ENCODE measurements at regions not wholly inside any gene's neighbourhood (a gene's known extent, or its start where the extent isn't known, plus 50 kb on each side); places are given as distances from the start of the nearest gene placed in this dataset.

- Histone ChIP-seq H3K9me2 (no peaks in the 10 kb centered on the region), H3K27ac (ENCODE audit: low read depth in 2 of 2, low read length in 1 of 2) (no peak overlapping the region), H3K4me2 (no peak overlapping the region), H3K9me3 (no peaks in the 10 kb centered on the region), H3K36me3 (replicated peaks in 1 of 2; ENCODE audit: control insufficient read depth in 1 of 2, insufficient read depth in 2 of 2, low read length in 1 of 2) (no peaks in the 10 kb centered on the region), H3K4me3 (ENCODE audit: low read depth in 2 of 2, low read length in 1 of 2) (no peak overlapping the region), H2AFZ (ENCODE audit: low read depth) (no peak overlapping the region), H4K20me1 (ENCODE audit: insufficient read depth) (no peaks in the 10 kb centered on the region), H3K4me1 (ENCODE audit: control insufficient read depth in 1 of 2, insufficient read depth in 2 of 2, low read depth in 1 of 2, low read length in 1 of 2) (peaks cover 0 to 8% of the 10 kb centered on the region in 2 experiments; a peak in 1 of 4 replicates), H3K9ac (no peak overlapping the region), H3K27me3 (ENCODE audit: insufficient read depth) (no peaks in the 10 kb centered on the region; the same call in 1 of the 2 replicates), H3F3A (replicated peaks; ENCODE audit: insufficient read depth) (no peaks in the 10 kb centered on the region), H3K79me2 (ENCODE audit: insufficient read depth) (no peaks in the 10 kb centered on the region)
- TF ChIP-seq TAF1 (IDR thresholded peaks at IDR 0.05; ENCODE audit: borderline replicate concordance, low read depth, low read length) (no peak), ZBTB33 (IDR thresholded peaks at IDR 0.05; ENCODE audit: borderline replicate concordance, low read depth) (no peak), RXRA (IDR thresholded peaks at IDR 0.05; ENCODE audit: borderline replicate concordance, low read depth) (no peak), YY1 (IDR thresholded peaks at IDR 0.05; ENCODE audit: low read depth) (no peak), FOSL2 (IDR thresholded peaks at IDR 0.05; ENCODE audit: borderline replicate concordance, low read depth) (no peak), MAX (IDR thresholded peaks at IDR 0.05; ENCODE audit: low read depth) (no peak), ELF1 (IDR thresholded peaks at IDR 0.05) (no peak), MEF2A (IDR thresholded peaks at IDR 0.05; ENCODE audit: borderline replicate concordance, low read depth) (no peak), MXI1 (IDR thresholded peaks at IDR 0.05; ENCODE audit: low read depth, low read length) (no peak), GATA2 (CRISPR knock-in tag; IDR thresholded peaks at IDR 0.05) (no peak), SMC3 (IDR thresholded peaks at IDR 0.05; ENCODE audit: low read depth, low read length) (no peak), IRF3 (IDR thresholded peaks at IDR 0.05; ENCODE audit: low read depth, low read length) (no peak), NRF1 (IDR thresholded peaks at IDR 0.05; ENCODE audit: low read depth, low read length) (no peak)
- WGBS (ENCODE audit: low lambda C conversion rate) = 20% methylated on average over 4 of the region's 4 CpGs
- POLR2A ChIA-PET = no interaction called here
- DNase-seq = no peak
- CTCF ChIA-PET = no interaction called here
Measured at GRCh38 chr1:114227059-114227458, 73.4 kb upstream of the SYT6 start.

GRCh38 chr1:114224196-114224907, 70.7 kb upstream of the SYT6 start:
- POLR2A ChIA-PET = no interaction called here
- H3K4me3 ChIP-seq (ENCODE audit: low read depth in 2 of 2, low read length in 1 of 2) = no peak overlapping the region
- H2AFZ ChIP-seq (ENCODE audit: low read depth) = no peak overlapping the region
- H3K9ac ChIP-seq = no peak overlapping the region
- no peak overlapping the region for H3K4me2 ChIP-seq
- 41% methylated on average over 6 of the region's 7 CpGs for WGBS (ENCODE audit: low lambda C conversion rate)
- no peaks in the 10 kb centered on the region for H3F3A ChIP-seq (replicated peaks; ENCODE audit: insufficient read depth)
- CTCF ChIA-PET = no interaction called here
- peaks cover 0 to 8% of the 10 kb centered on the region in 2 experiments; a peak in 1 of 4 replicates for H3K4me1 ChIP-seq (ENCODE audit: control insufficient read depth in 1 of 2, insufficient read depth in 2 of 2, low read depth in 1 of 2, low read length in 1 of 2)
- H3K36me3 ChIP-seq (replicated peaks in 1 of 2; ENCODE audit: control insufficient read depth in 1 of 2, insufficient read depth in 2 of 2, low read length in 1 of 2) = no peaks in the 10 kb centered on the region
- H4K20me1 ChIP-seq (ENCODE audit: insufficient read depth) = no peaks in the 10 kb centered on the region
- H3K79me2 ChIP-seq (ENCODE audit: insufficient read depth) = no peaks in the 10 kb centered on the region
- no peaks in the 10 kb centered on the region; the same call in 1 of the 2 replicates for H3K27me3 ChIP-seq (ENCODE audit: insufficient read depth)
- no peak overlapping the region; a peak in 1 of 4 replicates for H3K27ac ChIP-seq (ENCODE audit: low read depth in 2 of 2, low read length in 1 of 2)
- no peaks in the 10 kb centered on the region for H3K9me3 ChIP-seq
- DNase-seq = no peak
- no peaks in the 10 kb centered on the region for H3K9me2 ChIP-seq
- TF ChIP-seq POLR2AphosphoS5 (IDR thresholded peaks at IDR 0.05; ENCODE audit: low read depth, low read length) (no peak), RAD21 (IDR thresholded peaks at IDR 0.05; ENCODE audit: low read length) (no peak), TAF1 (IDR thresholded peaks at IDR 0.05; ENCODE audit: borderline replicate concordance, low read depth, low read length) (no peak), SIN3A (IDR thresholded peaks at IDR 0.05; ENCODE audit: borderline replicate concordance, low read depth, low read length) (no peak), JUND (IDR thresholded peaks at IDR 0.05) (no peak), FOXJ3 (CRISPR knock-in tag; IDR thresholded peaks at IDR 0.05) (no peak), MAX (IDR thresholded peaks at IDR 0.05; ENCODE audit: low read depth) (no peak), YY1 (IDR thresholded peaks at IDR 0.05; ENCODE audit: low read depth) (no peak), MEF2A (IDR thresholded peaks at IDR 0.05; ENCODE audit: borderline replicate concordance, low read depth) (no peak), EP300 (IDR thresholded peaks at IDR 0.05; ENCODE audit: borderline replicate concordance in 1 of 2, low read depth in 1 of 2, low read length in 1 of 2) (no peak), CHD2 (IDR thresholded peaks at IDR 0.05; ENCODE audit: low read length, partially characterized antibody) (no peak), USF1 (IDR thresholded peaks at IDR 0.05; ENCODE audit: borderline replicate concordance, low read depth) (no peak), NFIC (IDR thresholded peaks at IDR 0.05; ENCODE audit: borderline replicate concordance) (no peak), RFX5 (IDR thresholded peaks at IDR 0.05; ENCODE audit: low read length) (no peak)
